ENCODE measurements at regions not wholly inside any gene's neighbourhood (a gene's known extent, or its start where the extent isn't known, plus 50 kb on each side); places are given as distances from the start of the nearest gene placed in this dataset.

DNA sequence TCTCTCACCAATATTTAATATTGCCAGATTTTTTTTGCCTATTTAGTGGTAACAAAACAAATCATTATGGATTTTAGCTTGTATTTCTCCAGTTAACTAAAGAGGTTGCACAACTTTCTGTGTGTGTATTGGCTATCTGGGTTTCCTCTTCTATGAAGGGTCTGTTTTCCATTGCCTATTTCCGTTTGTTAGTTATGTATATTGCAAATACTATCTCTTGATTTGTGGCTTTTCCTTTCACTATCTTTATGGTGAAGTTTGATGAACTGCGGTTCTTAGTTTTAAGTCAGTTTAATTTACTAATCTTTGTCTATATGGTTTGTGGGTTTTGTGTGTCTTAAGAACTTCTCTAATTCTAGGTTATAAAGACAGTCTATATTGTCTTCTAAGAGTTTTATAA lies 136.3 kb downstream of the CEP120 start:
- Histone ChIP-seq H3K23ac (ENCODE audit: insufficient read length) (no peak overlapping the region), H2BK12ac (ENCODE audit: low read depth, low read length) (no peak overlapping the region), H3K4ac (replicated peaks; ENCODE audit: insufficient read length, low read depth, low read length) (no peak overlapping the region), H3K79me1 (ENCODE audit: low read depth, low read length) (no peaks in the 10 kb centered on the region), H4K20me1 (replicated peaks in 1 of 2; ENCODE audit: control insufficient read depth in 1 of 2, insufficient read depth in 2 of 2, low read length in 2 of 2) (no peaks in the 10 kb centered on the region), H2AFZ (ENCODE audit: low read length) (no peak overlapping the region), H4K91ac (replicated peaks; ENCODE audit: insufficient read length, low read length) (no peak overlapping the region), H2BK15ac (ENCODE audit: low read length) (no peak overlapping the region), H3K36me3 (ENCODE audit: control insufficient read depth in 2 of 4, insufficient read depth in 4 of 4, low read length in 3 of 4) (no peaks in the 10 kb centered on the region), H3K27me3 (replicated peaks in 1 of 4; ENCODE audit: control insufficient read depth in 3 of 4, extremely low read depth in 1 of 4, insufficient read depth in 3 of 4, low read length in 3 of 4) (no peaks in the 10 kb centered on the region; a peak in 3 of 7 replicates), H4K8ac (ENCODE audit: extremely low read depth, insufficient read depth, low read length) (no peak overlapping the region), H3K27ac (ENCODE audit: low read depth, low read length) (no peak overlapping the region), H4K5ac (ENCODE audit: insufficient read length, low read depth, low read length) (no peak overlapping the region), H2BK5ac (ENCODE audit: low read depth, low read length) (no peak overlapping the region), H3K4me2 (ENCODE audit: insufficient read depth in 1 of 2, low read depth in 2 of 2, low read length in 2 of 2) (no peak overlapping the region), H3K18ac (ENCODE audit: extremely low read depth, low read length) (no peak overlapping the region), H2BK20ac (ENCODE audit: low read length) (no peak overlapping the region), H3K4me1 (replicated peaks in 1 of 4; ENCODE audit: control insufficient read depth in 3 of 4, insufficient read depth in 4 of 4, low read length in 3 of 4) (peaks cover 0 to 2% (median 0%) of the 10 kb centered on the region in 4 experiments; a peak in 2 of 7 replicates), H3K14ac (ENCODE audit: insufficient read length) (no peak overlapping the region), H3K79me2 (ENCODE audit: control insufficient read depth in 1 of 2, insufficient read depth in 2 of 2, low read length in 2 of 2) (no peaks in the 10 kb centered on the region), H3K23me2 (ENCODE audit: low read depth, low read length) (peaks cover 7% of the 10 kb centered on the region), H3K4me3 (ENCODE audit: extremely low read depth in 1 of 4, insufficient read depth in 2 of 4, low read depth in 3 of 4, low read length in 4 of 4) (no peak overlapping the region), H3K56ac (replicated peaks; ENCODE audit: insufficient read length, low read depth, low read length) (no peak overlapping the region), H2BK120ac (replicated peaks; ENCODE audit: low read depth, low read length) (no peak overlapping the region), H3K9ac (replicated peaks in 1 of 4; ENCODE audit: extremely low read depth in 1 of 4, low read depth in 3 of 4, low read length in 3 of 4) (no peak overlapping the region), H2AK5ac (ENCODE audit: low read depth, low read length) (no peak overlapping the region), H3K9me3 (ENCODE audit: insufficient read depth in 2 of 2, low read depth in 1 of 2, low read length in 1 of 2) (no peaks in the 10 kb centered on the region)
- ChIA-PET POLR2A (ENCODE audit: partially characterized antibody) (no interaction called here), CTCF (ENCODE audit: partially characterized antibody) (no interaction called here)
- 83% methylated on average over 2 of the region's 2 CpGs; no CpG with 5 or more reads in 1 of the 2 experiments for WGBS, 2 experiments (ENCODE audit: extremely low coverage in 1 of 2, insufficient coverage in 1 of 2, insufficient read length in 1 of 2, insufficient replicate concordance in 2 of 2, low coverage in 1 of 2, low lambda C conversion rate in 2 of 2, missing lambda C conversion rate in 1 of 2)
- TF ChIP-seq BACH1 (IDR thresholded peaks at IDR 0.05; ENCODE audit: low read length), result no peak
- TF ChIP-seq ATF3 (IDR thresholded peaks at IDR 0.05; ENCODE audit: insufficient read depth, low read depth, low read length), result no peak
- TF ChIP-seq GABPA (IDR thresholded peaks at IDR 0.05; ENCODE audit: borderline replicate concordance, insufficient read depth, low read length), result no peak
- TF ChIP-seq EZH2 (IDR thresholded peaks at IDR 0.05; ENCODE audit: low read depth, low read length, severe bottlenecking), result no peak
- no peak for TF ChIP-seq EP300 (IDR thresholded peaks at IDR 0.05; ENCODE audit: borderline replicate concordance in 1 of 2, low read depth in 2 of 2, low read length in 2 of 2)
- no peak for TF ChIP-seq TBP (IDR thresholded peaks at IDR 0.05; ENCODE audit: low read depth, low read length)
- TF ChIP-seq YY1 (IDR thresholded peaks at IDR 0.05; ENCODE audit: low read depth, low read length), result no peak
- no peak for TF ChIP-seq RNF2 (IDR thresholded peaks at IDR 0.05; ENCODE audit: borderline replicate concordance, low read depth, low read length, missing control alignments, poor library complexity, severe bottlenecking)
- no peak for TF ChIP-seq NANOG (IDR thresholded peaks at IDR 0.05; ENCODE audit: insufficient read depth, low read depth, low read length, poor library complexity, severe bottlenecking)
- no peak for TF ChIP-seq SIN3A (conservative IDR thresholded peaks at IDR 0.05 in 1 of 2, IDR thresholded peaks at IDR 0.05 in 1 of 2; ENCODE audit: low read depth in 1 of 2, low read length in 2 of 2)
- TF ChIP-seq CREB1 (IDR thresholded peaks at IDR 0.05), result no peak
- no peak for TF ChIP-seq ZNF274 (IDR thresholded peaks at IDR 0.05; ENCODE audit: borderline replicate concordance, extremely low read depth, low read length)
- no peak for TF ChIP-seq TCF12 (IDR thresholded peaks at IDR 0.05; ENCODE audit: low read depth, low read length)
- no peak for FAIRE-seq
- no peak for DNase-seq (ENCODE audit: low read depth in 1 of 2, low spot score in 2 of 2)
